SK-N-MC (cell line): ENCODE measurements at regions not wholly inside any gene's neighbourhood (a gene's known extent, or its start where the extent isn't known, plus 50 kb on each side); places are given as distances from the start of the nearest gene placed in this dataset.

Source experiments
- DNase-seq: peaks from one replicate; pipeline ENCODE4 v3.0.0-alpha.2; 2011; ENCODE audit warnings: low read depth, low spot score
- H3K27ac ChIP-seq: fragments of 200-600 bp; sonication (generic); 2 replicates; pipeline ENCODE4 v1.5.1; 2016; ENCODE audit warnings: mixed run types
- H3K36me3 ChIP-seq: fragments of 200-600 bp; sonication (generic); 2 replicates; pipeline ENCODE4 v1.6.1; 2017; ENCODE audit warnings: antibody characterized with exemption, low read length, mixed read lengths; ENCODE audit not compliant: insufficient read depth
- H3K4me3 ChIP-seq: fragments of 200-600 bp; sonication (generic); 2 replicates; pipeline ENCODE4 v1.5.1; 2016
- H3K9ac ChIP-seq: fragments of 200-600 bp; sonication (generic); 2 replicates; pipeline ENCODE4 v1.8.0; 2017; ENCODE audit warnings: mixed run types, mixed read lengths; ENCODE audit not compliant: insufficient read length
- H3K9me3 ChIP-seq: fragments of 200-600 bp; sonication (generic); 2 replicates; pipeline ENCODE4 v1.6.1; 2017; ENCODE audit warnings: low read depth, mild to moderate bottlenecking, antibody characterized with exemption, low read length, moderate library complexity, mixed read lengths
- EZH2 ChIP-seq: fragments of 200-600 bp; sonication (generic); IDR thresholded peaks from one replicate; pipeline ENCODE4 v1.6.1; 2017; ENCODE audit warnings: antibody characterized with exemption
- FOXP2 ChIP-seq: optimal IDR thresholded peaks from 2 replicates; pipeline ENCODE3; 2011; ENCODE audit warnings: mild to moderate bottlenecking, moderate library complexity; ENCODE audit not compliant: insufficient read depth; ENCODE audit errors: extremely low read length, control extremely low read depth
- POLR2AphosphoS5 ChIP-seq: IDR thresholded peaks from 2 replicates; pipeline ENCODE4 v1.6.1; 2012; ENCODE audit warnings: mild to moderate bottlenecking, low read depth, low read length, borderline replicate concordance

DNA sequence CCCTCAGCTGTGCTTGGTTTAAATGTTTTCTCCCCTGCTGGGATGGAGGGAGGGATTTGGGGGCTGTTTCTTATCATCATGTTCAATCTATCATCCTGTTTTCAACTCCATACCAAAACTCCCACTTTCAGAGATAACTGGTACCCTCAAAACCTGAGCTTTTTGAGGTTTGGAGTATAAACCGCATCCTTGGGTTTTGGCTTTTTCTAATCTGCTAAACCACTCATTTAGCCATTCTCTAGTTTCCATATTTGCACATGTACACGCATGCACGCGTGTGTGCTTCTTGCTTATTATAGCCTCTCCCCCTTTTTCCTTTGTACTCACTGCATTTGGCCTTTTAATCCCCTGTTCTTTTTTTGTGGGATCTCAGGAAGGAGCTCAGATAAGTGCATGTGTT lies 116.7 kb upstream of the TEX13D start:
- no peak for DNase-seq
- no peak overlapping the region for H3K9ac ChIP-seq
- TF ChIP-seq EZH2 (no peak), FOXP2 (no peak), POLR2AphosphoS5 (no peak)
- no peaks in the 10 kb centered on the region for H3K36me3 ChIP-seq
- H3K4me3 ChIP-seq, result no peak overlapping the region
- H3K27ac ChIP-seq, result peak overlapping the region; percentile 96; the same call in 1 of the 2 replicates
- no peaks in the 10 kb centered on the region for H3K9me3 ChIP-seq

DNA sequence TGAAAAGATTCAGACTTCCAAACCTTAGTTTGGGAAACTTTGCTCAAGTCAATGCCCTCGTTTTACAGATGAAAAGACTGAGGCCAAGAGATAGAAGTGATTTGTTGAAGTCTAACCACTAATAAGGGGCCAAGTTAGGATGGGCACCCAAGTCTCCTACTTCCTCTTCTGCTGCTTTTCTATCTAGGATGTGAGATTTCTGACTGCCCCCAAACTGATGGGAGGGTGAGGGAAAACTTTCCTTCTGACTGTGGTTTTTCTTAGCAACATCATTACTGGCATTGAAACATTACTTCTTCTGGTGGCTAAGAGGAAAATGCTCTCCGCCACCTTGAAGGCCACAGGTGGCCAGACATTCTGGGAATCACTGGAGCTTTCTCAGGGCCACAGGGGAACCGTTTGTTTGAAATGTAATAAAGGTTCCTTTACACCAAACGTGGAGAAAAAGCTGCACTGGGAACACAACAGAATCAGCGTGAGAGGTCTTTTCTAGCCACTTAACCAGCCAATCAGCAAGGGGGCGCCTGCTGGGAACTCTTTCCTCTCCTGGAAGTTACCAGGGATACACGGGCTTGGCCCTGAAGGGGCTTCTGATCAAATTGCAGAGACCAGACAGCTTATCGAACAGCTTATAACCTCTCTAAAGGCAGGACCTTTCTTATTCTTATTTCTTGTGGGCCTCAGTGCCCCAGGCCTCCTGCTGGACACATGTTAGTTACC lies 115.9 kb upstream of the TEX13D start:
- no peak overlapping the region for H3K4me3 ChIP-seq
- DNase-seq, result no peak
- H3K27ac ChIP-seq, result peak overlapping the region; percentile 96

DNA sequence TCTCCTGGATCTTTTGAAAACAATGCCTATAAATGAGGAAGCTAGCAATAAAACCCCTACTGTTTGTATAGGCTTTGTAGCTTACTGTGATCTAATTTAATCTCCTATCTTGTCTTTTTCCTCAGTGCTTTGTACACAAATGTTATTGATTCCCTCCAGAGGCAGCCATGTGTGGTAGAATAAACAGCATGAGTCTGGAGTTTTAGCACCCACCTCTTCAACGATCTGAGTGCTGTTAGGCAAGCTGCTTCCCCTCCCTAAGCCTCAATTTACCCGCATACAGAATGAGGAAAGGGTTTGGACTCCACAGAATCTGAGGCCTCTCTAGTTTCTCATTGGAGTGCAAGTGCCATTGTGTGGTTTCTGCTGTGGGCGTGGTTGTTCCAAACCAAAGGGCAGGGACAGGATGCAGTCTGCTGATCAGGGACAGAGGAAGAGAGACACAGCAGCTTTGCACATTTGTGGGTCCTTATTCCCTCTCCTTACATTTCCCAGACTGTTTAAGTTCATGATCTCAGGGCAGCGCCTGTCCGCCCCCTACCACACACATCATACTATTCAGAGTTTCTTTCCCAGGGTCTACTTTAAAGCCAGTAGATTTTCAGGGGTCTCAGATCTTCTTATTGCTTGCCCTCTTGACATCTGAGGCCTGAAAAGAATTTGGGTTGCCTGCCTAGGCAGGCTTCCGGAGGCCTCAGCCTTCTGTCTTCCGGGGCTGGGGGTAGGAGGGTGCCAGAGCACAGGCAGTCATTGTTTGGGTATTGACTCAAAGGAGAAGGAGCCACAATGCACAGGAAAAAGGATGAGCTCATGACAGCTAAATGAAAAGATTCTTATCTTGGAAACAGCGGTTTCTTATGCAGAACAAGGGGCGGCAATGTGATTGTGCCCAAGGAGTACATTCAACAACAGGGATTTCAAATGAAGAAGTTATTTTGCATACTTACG lies 114.9 kb upstream of the TEX13D start:
- no peaks in the 10 kb centered on the region for H3K36me3 ChIP-seq
- TF ChIP-seq EZH2, result no peak
- no peak for TF ChIP-seq POLR2AphosphoS5
- DNase-seq, result no peak
- no peaks in the 10 kb centered on the region for H3K9me3 ChIP-seq
- H3K27ac ChIP-seq, result peak overlapping the region; percentile 96
- peak overlapping the region; percentile 51 for H3K9ac ChIP-seq
- no peak overlapping the region; the same call in 1 of the 2 replicates for H3K4me3 ChIP-seq

More for the DNA sequence above, 115.9 kb upstream of the TEX13D start:
- TF ChIP-seq EZH2, result no peak
- TF ChIP-seq FOXP2, result no peak
- TF ChIP-seq POLR2AphosphoS5, result no peak
- Histone ChIP-seq H3K36me3 (no peaks in the 10 kb centered on the region), H3K9me3 (no peaks in the 10 kb centered on the region), H3K9ac (no peak overlapping the region)

GRCh38 chrX:124223524-124223923 lies 108.9 kb upstream of the TEX13D start:
- H3K27ac ChIP-seq, result peak overlapping the region; percentile 35; the same call in 1 of the 2 replicates
- H3K9ac ChIP-seq, result no peak overlapping the region
- DNase-seq, result no peak
- no peaks in the 10 kb centered on the region for H3K36me3 ChIP-seq
- no peak overlapping the region for H3K4me3 ChIP-seq
- H3K9me3 ChIP-seq, result no peaks in the 10 kb centered on the region
- no peak for TF ChIP-seq EZH2

GRCh38 chrX:124224528-124224927 lies 107.9 kb upstream of the TEX13D start:
- Histone ChIP-seq H3K27ac (no peak overlapping the region), H3K9ac (no peak overlapping the region), H3K4me3 (no peak overlapping the region), H3K36me3 (no peaks in the 10 kb centered on the region), H3K9me3 (no peaks in the 10 kb centered on the region)
- TF ChIP-seq EZH2, result no peak
- no peak for TF ChIP-seq POLR2AphosphoS5
- no peak for TF ChIP-seq FOXP2
- DNase-seq, result no peak

- no peak for DNase-seq
- Histone ChIP-seq H3K27ac (no peak overlapping the region), H3K9ac (no peak overlapping the region), H3K36me3 (no peaks in the 10 kb centered on the region), H3K9me3 (no peaks in the 10 kb centered on the region), H3K4me3 (no peak overlapping the region)
- no peak for TF ChIP-seq EZH2
- TF ChIP-seq POLR2AphosphoS5, result no peak
- TF ChIP-seq FOXP2, result no peak
Observed at GRCh38 chrX:124226129-124226528, 106.3 kb upstream of the TEX13D start.

DNA sequence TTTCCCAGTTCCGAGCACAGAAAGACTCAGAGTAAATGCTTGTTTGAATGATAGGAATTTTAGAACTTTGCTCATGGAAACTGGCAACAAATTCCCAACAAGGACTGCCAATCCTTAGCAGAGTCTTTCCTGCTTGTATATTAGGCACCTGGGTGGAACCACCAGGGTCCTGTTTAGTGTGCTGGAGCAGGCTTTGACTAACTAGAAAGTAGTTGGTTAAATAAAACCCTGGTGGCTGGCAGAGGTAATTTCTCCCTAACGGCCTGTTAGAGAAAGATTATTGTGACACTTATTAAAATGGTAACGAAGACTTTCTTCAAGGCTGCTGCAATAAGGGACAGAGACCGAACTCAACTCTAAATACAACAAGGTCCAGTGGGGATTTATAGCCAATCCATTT lies 103.6 kb upstream of the TEX13D start:
- Histone ChIP-seq H3K27ac (no peak overlapping the region), H3K4me3 (no peak overlapping the region), H3K36me3 (no peaks in the 10 kb centered on the region), H3K9ac (no peak overlapping the region), H3K9me3 (no peaks in the 10 kb centered on the region)
- no peak for DNase-seq
- TF ChIP-seq FOXP2 (no peak), POLR2AphosphoS5 (no peak), EZH2 (no peak)

GRCh38 chrX:124229374-124229773 lies 103.1 kb upstream of the TEX13D start:
- TF ChIP-seq FOXP2, result no peak
- no peak for TF ChIP-seq EZH2
- no peak for TF ChIP-seq POLR2AphosphoS5
- DNase-seq, result no peak
- no peak overlapping the region for H3K9ac ChIP-seq
- H3K9me3 ChIP-seq, result no peaks in the 10 kb centered on the region
- H3K4me3 ChIP-seq, result no peak overlapping the region
- H3K27ac ChIP-seq, result no peak overlapping the region
- H3K36me3 ChIP-seq, result no peaks in the 10 kb centered on the region
